ENCODE measurements at regions not wholly inside any gene's neighbourhood (a gene's known extent, or its start where the extent isn't known, plus 50 kb on each side); places are given as distances from the start of the nearest gene placed in this dataset.

DNA sequence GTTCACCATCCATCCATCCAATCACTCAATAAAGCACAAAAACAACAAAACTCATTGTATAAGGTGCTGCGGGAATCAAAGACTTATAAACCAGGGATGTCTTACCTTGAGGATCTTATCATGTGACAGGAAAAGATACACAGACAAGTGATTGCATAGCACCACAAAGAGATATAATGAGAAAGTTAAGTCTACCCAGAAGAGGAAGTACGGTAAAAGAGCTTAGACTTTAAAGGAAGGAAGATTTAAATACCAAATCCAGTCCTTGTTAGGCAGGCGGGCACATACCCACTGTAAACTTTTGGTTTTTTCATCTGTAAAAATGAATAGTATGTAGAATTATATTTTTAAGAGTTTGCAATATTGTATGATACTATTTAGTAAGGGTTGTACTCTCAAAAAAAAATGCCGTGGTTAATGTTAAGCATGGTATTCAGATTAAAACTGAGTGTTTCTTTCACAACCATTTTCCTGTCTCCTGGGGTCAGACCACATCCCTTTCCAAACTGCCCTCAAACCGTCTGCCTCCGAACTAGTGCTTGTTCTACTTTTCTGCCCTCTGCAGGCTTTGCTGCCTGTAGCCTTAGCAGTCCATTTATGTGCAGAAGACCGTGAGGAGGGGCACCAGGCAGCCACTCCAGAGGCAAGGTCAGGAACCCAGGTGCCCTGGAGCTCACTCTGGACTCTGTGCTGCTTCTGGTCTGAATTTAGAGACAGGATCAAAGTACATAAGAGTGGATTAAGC, 179.5 kb upstream of the SYNDIG1 start:
- H3K4me3 ChIP-seq (ENCODE audit: low read depth, low read length) = no peak overlapping the region
- TF ChIP-seq, protein P1, sequence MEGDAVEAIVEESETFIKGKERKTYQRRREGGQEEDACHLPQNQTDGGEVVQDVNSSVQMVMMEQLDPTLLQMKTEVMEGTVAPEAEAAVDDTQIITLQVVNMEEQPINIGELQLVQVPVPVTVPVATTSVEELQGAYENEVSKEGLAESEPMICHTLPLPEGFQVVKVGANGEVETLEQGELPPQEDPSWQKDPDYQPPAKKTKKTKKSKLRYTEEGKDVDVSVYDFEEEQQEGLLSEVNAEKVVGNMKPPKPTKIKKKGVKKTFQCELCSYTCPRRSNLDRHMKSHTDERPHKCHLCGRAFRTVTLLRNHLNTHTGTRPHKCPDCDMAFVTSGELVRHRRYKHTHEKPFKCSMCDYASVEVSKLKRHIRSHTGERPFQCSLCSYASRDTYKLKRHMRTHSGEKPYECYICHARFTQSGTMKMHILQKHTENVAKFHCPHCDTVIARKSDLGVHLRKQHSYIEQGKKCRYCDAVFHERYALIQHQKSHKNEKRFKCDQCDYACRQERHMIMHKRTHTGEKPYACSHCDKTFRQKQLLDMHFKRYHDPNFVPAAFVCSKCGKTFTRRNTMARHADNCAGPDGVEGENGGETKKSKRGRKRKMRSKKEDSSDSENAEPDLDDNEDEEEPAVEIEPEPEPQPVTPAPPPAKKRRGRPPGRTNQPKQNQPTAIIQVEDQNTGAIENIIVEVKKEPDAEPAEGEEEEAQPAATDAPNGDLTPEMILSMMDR (IDR thresholded peaks at IDR 0.05; ENCODE audit: low read depth, low read length) = no peak

DNA sequence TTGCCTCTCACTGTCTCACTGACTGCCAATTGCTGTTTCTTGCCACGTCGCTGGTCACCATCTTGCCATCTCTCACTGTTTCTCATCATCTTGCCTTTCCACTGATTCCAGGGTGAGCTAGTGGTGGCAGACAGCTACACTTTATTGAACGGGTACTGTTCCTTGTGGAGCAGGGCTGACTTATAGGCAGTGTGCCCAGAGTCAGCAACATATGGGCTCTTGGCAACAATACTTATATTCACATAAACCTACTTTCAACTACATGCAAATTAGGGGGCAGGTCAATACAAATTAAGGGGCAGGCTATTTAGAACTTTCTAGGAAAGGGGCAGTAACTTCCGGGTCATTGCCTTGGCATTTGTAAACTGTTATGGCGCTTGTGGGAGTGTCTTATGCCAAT, 186.2 kb upstream of the SYNDIG1 start:
- no peak overlapping the region for H3K4me3 ChIP-seq (ENCODE audit: low read depth, low read length)
- TF ChIP-seq, protein P1 (IDR thresholded peaks at IDR 0.05; ENCODE audit: low read depth, low read length) = no peak

DNA sequence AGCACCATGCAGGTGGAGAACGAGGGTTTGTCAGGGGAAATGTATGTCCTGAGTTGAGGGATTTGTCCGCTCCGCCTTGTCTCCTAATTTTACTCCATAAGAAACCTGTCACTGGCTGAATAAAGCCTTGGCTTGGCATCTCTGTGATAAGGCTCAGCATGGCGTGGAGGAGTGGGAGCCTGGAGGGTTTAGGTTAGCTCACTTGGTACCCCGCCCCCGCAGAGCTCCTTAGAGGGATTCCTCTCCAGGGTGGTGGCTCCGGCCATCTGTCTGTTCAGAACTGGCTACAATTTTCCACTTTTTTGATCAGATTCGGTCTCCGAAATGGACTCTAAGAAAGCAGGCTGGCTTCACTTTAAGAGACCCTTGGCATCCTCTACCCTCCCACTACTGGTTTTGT, 192.2 kb upstream of the SYNDIG1 start:
- TF ChIP-seq, protein P1 (IDR thresholded peaks at IDR 0.05; ENCODE audit: low read depth, low read length) = no peak
- H3K4me3 ChIP-seq (ENCODE audit: low read depth, low read length) = no peak overlapping the region

DNA sequence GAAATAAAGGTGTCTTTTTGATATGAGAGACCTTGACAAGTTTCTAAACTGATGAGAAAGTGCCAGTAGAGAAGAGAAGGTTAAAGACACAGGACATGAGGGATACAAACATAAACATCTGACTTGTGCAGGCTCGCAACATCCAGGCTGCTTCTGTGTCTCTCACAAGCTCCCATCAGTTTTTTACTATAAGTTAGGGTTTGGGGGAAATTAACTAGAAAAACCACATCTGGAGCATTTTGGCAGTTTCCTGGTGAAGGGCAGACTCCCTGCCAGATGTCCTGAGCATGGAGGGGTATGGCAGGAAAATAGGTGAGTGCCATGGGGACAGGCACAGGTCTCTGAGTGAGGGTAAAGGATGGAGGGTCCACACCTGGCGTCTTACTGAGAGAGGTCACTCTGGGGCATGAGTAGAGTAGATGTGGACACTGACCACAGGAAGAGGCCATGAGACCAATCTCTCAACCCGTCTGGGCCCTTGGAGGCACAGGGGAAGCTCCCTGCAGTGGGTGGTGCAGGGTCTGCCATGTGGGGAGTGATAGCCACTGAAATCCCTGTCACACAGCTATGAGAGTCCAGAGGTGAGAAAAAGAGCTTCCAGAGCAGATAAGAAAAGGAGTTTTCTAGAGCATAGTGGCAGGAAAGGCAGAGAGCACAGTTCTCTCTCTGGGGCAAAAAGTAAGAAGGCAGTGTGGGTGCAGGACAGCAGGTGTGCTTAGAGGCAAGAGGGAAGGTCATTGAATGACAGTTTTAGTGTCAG, 193.3 kb upstream of the SYNDIG1 start:
- TF ChIP-seq, protein P1 (IDR thresholded peaks at IDR 0.05; ENCODE audit: low read depth, low read length) = no peak
- no peak overlapping the region for H3K4me3 ChIP-seq (ENCODE audit: low read depth, low read length)

DNA sequence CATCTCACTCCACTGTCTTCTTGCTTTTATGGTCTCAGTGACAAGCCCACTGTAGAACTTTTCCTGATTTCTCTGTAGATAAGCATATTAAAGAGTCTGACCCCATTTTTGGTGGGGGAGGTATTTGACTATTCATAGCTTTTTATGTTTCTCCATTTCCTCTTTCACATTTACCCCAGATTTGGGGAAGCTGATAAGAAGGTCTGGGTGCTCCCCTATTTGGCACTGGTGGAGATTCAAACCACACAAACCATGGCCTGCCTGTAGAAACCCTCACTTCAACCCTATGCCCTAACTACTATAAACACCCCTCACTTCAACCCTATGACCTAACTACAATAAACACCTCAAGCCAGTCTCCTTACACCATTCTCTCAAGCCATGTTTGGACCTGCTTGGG, 196.2 kb upstream of the SYNDIG1 start:
- H3K4me3 ChIP-seq (ENCODE audit: low read depth, low read length) = no peak overlapping the region
- TF ChIP-seq, protein P1 (IDR thresholded peaks at IDR 0.05; ENCODE audit: low read depth, low read length) = no peak

DNA sequence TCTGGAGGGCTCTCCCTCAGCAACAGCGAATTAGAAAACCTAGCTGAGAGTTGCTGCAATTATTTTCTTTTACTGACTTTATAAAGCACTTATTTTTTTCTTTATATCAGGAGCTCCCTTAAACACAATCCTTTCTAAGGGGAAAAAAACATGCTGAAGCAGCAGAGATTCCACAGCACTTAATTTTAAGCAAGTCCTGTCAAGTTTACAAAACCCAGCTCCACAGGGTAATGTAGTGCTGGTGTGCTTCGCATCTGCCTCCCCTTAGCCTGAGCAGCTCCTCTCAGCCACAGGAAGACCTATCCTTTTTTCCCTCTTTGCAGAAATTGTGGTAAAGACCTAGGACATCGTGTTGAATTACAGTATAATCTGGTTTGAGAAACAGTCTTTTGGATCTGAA, 208.1 kb upstream of the SYNDIG1 start:
- no peak overlapping the region for H3K4me3 ChIP-seq (ENCODE audit: low read depth, low read length)
- TF ChIP-seq, protein P1 (IDR thresholded peaks at IDR 0.05; ENCODE audit: low read depth, low read length) = no peak

DNA sequence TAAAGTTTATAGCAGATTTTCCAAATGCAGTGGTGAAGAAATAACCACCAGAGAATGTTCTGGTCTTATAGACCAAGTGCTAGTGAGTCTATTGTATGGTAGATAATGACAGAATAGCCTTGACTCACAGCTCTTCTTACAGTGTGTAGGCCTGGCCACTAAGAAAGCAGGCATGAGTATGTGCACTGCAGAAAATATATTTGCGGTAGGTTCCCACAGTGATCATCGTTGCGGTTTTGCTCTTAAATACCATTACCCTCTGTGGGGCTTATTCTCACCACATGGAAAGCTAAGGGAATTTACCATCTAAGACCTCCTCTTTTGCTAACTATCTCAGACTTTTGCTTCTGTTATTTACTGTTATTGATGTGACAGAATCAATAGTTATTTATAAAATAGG, 212.3 kb upstream of the SYNDIG1 start:
- H3K4me3 ChIP-seq (ENCODE audit: low read depth, low read length) = no peak overlapping the region

More for the DNA sequence above, 212.3 kb upstream of the SYNDIG1 start:
- TF ChIP-seq, protein P1 (IDR thresholded peaks at IDR 0.05; ENCODE audit: low read depth, low read length) = no peak
